ENCODE measurements at regions not wholly inside any gene's neighbourhood (a gene's known extent, or its start where the extent isn't known, plus 50 kb on each side); places are given as distances from the start of the nearest gene placed in this dataset.

- ATAC-seq, result peak in 1 of 2 donors; percentile 19
- H3K4me3 ChIP-seq, result no peak overlapping the region
- no peaks in the 10 kb centered on the region for H3K9me3 ChIP-seq
These were observed 243.7 kb downstream of the TFAP2C start for GRCh38 chr20:56872620-56873458.

GRCh38 chr20:56873836-56874235 is 244.7 kb downstream of the TFAP2C start:
- Histone ChIP-seq H3K27ac (no peak overlapping the region), H3K4me3 (no peak overlapping the region), H3K4me1 (no peaks in the 10 kb centered on the region), H3K9me3 (no peaks in the 10 kb centered on the region), H3K27me3 (ENCODE audit: low read depth) (no peaks in the 10 kb centered on the region), H3K36me3 (no peaks in the 10 kb centered on the region)
- DNase-seq, result no peak
- intact Hi-C loops (cut with DNase I), result no loop called here
- ATAC-seq, result peak in 1 of 2 donors; percentile 13
- TF ChIP-seq CTCF (IDR thresholded peaks at IDR 0.05), result no peak

More at GRCh38 chr20:56872620-56873458, 243.7 kb downstream of the TFAP2C start:
- intact Hi-C loops (cut with DNase I), result no loop called here
- no peak for DNase-seq
- H3K27me3 ChIP-seq (ENCODE audit: low read depth), result no peaks in the 10 kb centered on the region
- no peaks in the 10 kb centered on the region for H3K4me1 ChIP-seq
- H3K36me3 ChIP-seq, result no peaks in the 10 kb centered on the region
- H3K27ac ChIP-seq, result no peak overlapping the region
- no peak for TF ChIP-seq CTCF (IDR thresholded peaks at IDR 0.05)

- intact Hi-C loops (cut with DNase I), result no loop called here
- TF ChIP-seq CTCF (IDR thresholded peaks at IDR 0.05), result no peak
- Histone ChIP-seq H3K36me3 (no peaks in the 10 kb centered on the region), H3K4me3 (no peak overlapping the region), H3K27me3 (ENCODE audit: low read depth) (no peaks in the 10 kb centered on the region), H3K4me1 (no peaks in the 10 kb centered on the region), H3K9me3 (no peaks in the 10 kb centered on the region), H3K27ac (no peak overlapping the region)
- DNase-seq (no peak), ATAC-seq (peak in 1 of 2 donors; percentile 51)
These were observed 246.1 kb downstream of the TFAP2C start for GRCh38 chr20:56875052-56875659.

GRCh38 chr20:56875803-56876202 is 246.7 kb downstream of the TFAP2C start:
- intact Hi-C loops (cut with DNase I), result no loop called here
- ATAC-seq, result no peak

GRCh38 chr20:56885521-56885920 is 256.4 kb downstream of the TFAP2C start:
- intact Hi-C loops (cut with DNase I), result no loop called here
- no peaks in the 10 kb centered on the region for H3K9me3 ChIP-seq
- no peak overlapping the region for H3K27ac ChIP-seq
- H3K4me3 ChIP-seq, result no peak overlapping the region
- DNase-seq (no peak), ATAC-seq (no peak)
- H3K27me3 ChIP-seq (ENCODE audit: low read depth), result no peaks in the 10 kb centered on the region
- H3K36me3 ChIP-seq, result no peaks in the 10 kb centered on the region
- TF ChIP-seq CTCF (IDR thresholded peaks at IDR 0.05), result no peak
- H3K4me1 ChIP-seq, result no peaks in the 10 kb centered on the region

More at GRCh38 chr20:56875803-56876202, 246.7 kb downstream of the TFAP2C start:
- TF ChIP-seq CTCF (IDR thresholded peaks at IDR 0.05), result no peak
- H3K27ac ChIP-seq, result no peak overlapping the region
- no peaks in the 10 kb centered on the region for H3K4me1 ChIP-seq
- DNase-seq, result no peak
- no peaks in the 10 kb centered on the region for H3K36me3 ChIP-seq
- H3K4me3 ChIP-seq, result no peak overlapping the region
- no peaks in the 10 kb centered on the region for H3K27me3 ChIP-seq (ENCODE audit: low read depth)
- no peaks in the 10 kb centered on the region for H3K9me3 ChIP-seq

All from lower lobe of right lung (tissue), 2 donors.